GM12878 (cell line): ENCODE measurements at regions not wholly inside any gene's neighbourhood (a gene's known extent, or its start where the extent isn't known, plus 50 kb on each side); places are given as distances from the start of the nearest gene placed in this dataset.

Source experiments
- ATAC-seq: fragments of 200-7000 bp; cut with Tn5 transposase; 3 replicates; pipeline ENCODE4 v1.9.1; 2020; ENCODE audit warnings: mild to moderate bottlenecking, moderate library complexity
- BruUV-seq: library from RNA; stranded (reverse); fragments of 400-500 nt; replicated peaks from 2 replicates; lab custom pipeline; 2021; lab: Mats Ljungman, UMichigan
- CTCF ChIA-PET: fragments of 300-600 bp; sonication (Branson Sonifier 250); formaldehyde crosslinking; extraction: SDS; loops from one replicate; lab custom pipeline; 2021; ENCODE audit warnings: inconsistent platforms; lab: Yijun Ruan, JAX
- POLR2A ChIA-PET: fragments of 350-600 bp; formaldehyde crosslinking; extraction: SDS; loops from one replicate; lab custom pipeline; 2021; ENCODE audit warnings: inconsistent platforms; lab: Charles Lee
- RAD21 ChIA-PET: fragments of 300-600 bp; sonication (Branson Sonifier 250); formaldehyde crosslinking; loops from one replicate; lab custom pipeline; 2023; ENCODE audit warnings: antibody characterized with exemption; ENCODE audit not compliant: unreplicated experiment; lab: Charles Lee
- SMC1A ChIA-PET: fragments of 300-600 bp; sonication (Branson Sonifier 250); formaldehyde crosslinking; loops from one replicate; lab custom pipeline; 2023; ENCODE audit not compliant: unreplicated experiment, uncharacterized antibody; lab: Charles Lee
- DNase-seq: peaks from one replicate; pipeline ENCODE4 v3.0.0-alpha.2; 2011; ENCODE audit warnings: low read depth, low spot score
- FAIRE-seq: peaks from 3 replicates; lab custom pipeline; 2011; peaks lifted over from hg19 to GRCh38; lab: Jason Lieb, UNC
- H2AFZ ChIP-seq: 2 replicates; pipeline ENCODE4 v1.6.0; 2011; ENCODE audit warnings: low read depth, low read length, control low read depth; ENCODE audit not compliant: control insufficient read depth
- H3K27ac ChIP-seq: 2 replicates; pipeline ENCODE4 v1.5.1; 2011; ENCODE audit warnings: control low read depth; ENCODE audit not compliant: control insufficient read depth, insufficient read depth
- H3K27me3 ChIP-seq, 2 experiments: replicated peaks in 1 of 2; 2 replicates each; pipeline versions ENCODE4 v1.6.0 to v1.6.1; 2011; ENCODE audit warnings: low read length in 1 of 2; ENCODE audit not compliant: control insufficient read depth in 2 of 2, insufficient read depth in 2 of 2
- H3K36me3 ChIP-seq, 2 experiments: 2 replicates each; pipeline ENCODE4 v1.5.1; 2011; ENCODE audit warnings: low read length in 1 of 2; ENCODE audit not compliant: control insufficient read depth in 2 of 2, insufficient read depth in 2 of 2
- H3K4me1 ChIP-seq: 2 replicates; pipeline ENCODE4 v1.6.1; 2011; ENCODE audit warnings: mild to moderate bottlenecking, low read length, moderate library complexity, mixed read lengths; ENCODE audit not compliant: control insufficient read depth, insufficient read depth
- H3K4me2 ChIP-seq: 2 replicates; pipeline ENCODE4 v1.6.0; 2011; ENCODE audit warnings: control low read depth; ENCODE audit not compliant: control insufficient read depth, insufficient read depth
- H3K4me3 ChIP-seq: fragments of 200-600 bp; sonication (generic); 2 replicates; pipeline ENCODE4 v1.5.1; 2016
- H3K79me2 ChIP-seq: 2 replicates; pipeline ENCODE4 v1.6.0; 2011; ENCODE audit warnings: low read length; ENCODE audit not compliant: control insufficient read depth, insufficient read depth
- H3K9ac ChIP-seq: 2 replicates; pipeline ENCODE4 v1.8.0; 2011; ENCODE audit warnings: low read length, control low read depth, mixed read lengths; ENCODE audit not compliant: control insufficient read depth, insufficient read depth
- H3K9me3 ChIP-seq: replicated peaks from 3 replicates; pipeline ENCODE4 v1.5.1; 2011; ENCODE audit warnings: mild to moderate bottlenecking, low read length; ENCODE audit not compliant: control insufficient read depth, insufficient read depth
- H4K20me1 ChIP-seq: 2 replicates; pipeline ENCODE4 v1.6.0; 2011; ENCODE audit not compliant: control insufficient read depth, insufficient read depth
- ASH2L ChIP-seq: fragments of 300-600, 200-600 bp; sonication (generic); IDR thresholded peaks from 2 replicates; pipeline ENCODE4 v1.6.1; 2017; ENCODE audit warnings: low read depth, mild to moderate bottlenecking, borderline replicate concordance
- BCL3 ChIP-seq: IDR thresholded peaks from 2 replicates; pipeline ENCODE4 v1.6.1; 2011; ENCODE audit warnings: borderline replicate concordance, low read depth, mild to moderate bottlenecking, moderate library complexity, low read length; ENCODE audit not compliant: insufficient read depth, poor library complexity, severe bottlenecking
- CEBPB ChIP-seq, 2 experiments: fragments of 150-350 bp in 1 of 2; IDR thresholded peaks; 2 replicates each; pipeline ENCODE4 v1.6.1; 2012 to 2014; ENCODE audit warnings: low read depth in 2 of 2, low read length in 2 of 2, borderline replicate concordance in 1 of 2, inconsistent platforms in 1 of 2
- CEBPZ ChIP-seq: fragments of 150-350 bp; IDR thresholded peaks from 2 replicates; pipeline ENCODE4 v1.6.1; 2016; ENCODE audit warnings: low read depth, low read length
- CREM ChIP-seq: IDR thresholded peaks from 2 replicates; pipeline ENCODE4 v1.6.1; 2014; ENCODE audit warnings: antibody characterized with exemption, low read depth
- ETV6 ChIP-seq, 2 experiments: fragments of 450-650 bp in 1 of 2; IDR thresholded peaks in 1 of 2; conservative IDR thresholded peaks in 1 of 2; 2 replicates each; pipeline ENCODE4 v1.6.1; 2014; ENCODE audit warnings: antibody characterized with exemption in 1 of 2, borderline replicate concordance in 1 of 2, low read depth in 1 of 2, mild to moderate bottlenecking in 1 of 2, moderate library complexity in 1 of 2
- IRF5 ChIP-seq: fragments of 450-650 bp; IDR thresholded peaks from 2 replicates; pipeline ENCODE4 v1.6.1; 2017; ENCODE audit warnings: borderline replicate concordance
- JUNB ChIP-seq: IDR thresholded peaks from 2 replicates; pipeline ENCODE4 v1.6.1; 2016; ENCODE audit warnings: antibody characterized with exemption, mild to moderate bottlenecking
- NBN ChIP-seq: fragments of 450-650 bp; IDR thresholded peaks from 2 replicates; pipeline ENCODE4 v1.6.1; 2016
- NFIC ChIP-seq: IDR thresholded peaks from 2 replicates; pipeline ENCODE4 v1.6.1; 2012; ENCODE audit warnings: low read depth, mild to moderate bottlenecking, inconsistent platforms, low read length, moderate library complexity
- NFXL1 ChIP-seq: fragments of 450-650 bp; IDR thresholded peaks from 2 replicates; pipeline ENCODE4 v1.6.1; 2017; ENCODE audit warnings: antibody characterized with exemption, mild to moderate bottlenecking, borderline replicate concordance
- PBX3 ChIP-seq: IDR thresholded peaks from 2 replicates; pipeline ENCODE4 v1.6.1; 2011; ENCODE audit warnings: mild to moderate bottlenecking, low read depth, low read length, moderate library complexity; ENCODE audit not compliant: insufficient replicate concordance
- RFX5 ChIP-seq: IDR thresholded peaks from 2 replicates; pipeline ENCODE4 v1.6.1; 2011; ENCODE audit warnings: low read depth, low read length, improper control_type of control experiment
- RUNX3 ChIP-seq: IDR thresholded peaks from 2 replicates; pipeline ENCODE4 v1.6.1; 2012; ENCODE audit warnings: low read length, inconsistent platforms
- whole genome bisulfite sequencing: methylation state at CpG from one replicate; pipeline ENCODE4 v1.1.6; 2016; ENCODE audit warnings: low lambda C conversion rate; ENCODE audit not compliant: insufficient replicate concordance, insufficient coverage; ENCODE audit errors: missing lambda C conversion rate; 5-methylcytosine and 5-hydroxymethylcytosine counted together
- in situ Hi-C: fragments of 300-500 bp; cut with MboI; formaldehyde crosslinking; loops from 9 replicates; pipeline ENCODE4 v1.14.3; 2018; ENCODE audit warnings: mixed read lengths
- intact Hi-C: fragments of 100-400 bp; cut with micrococcal nuclease; formaldehyde crosslinking; loops from one replicate; pipeline ENCODE4 v1.14.2; 2022; ENCODE audit not compliant: unreplicated experiment

GRCh38 chr12:24089510-24089890 lies 140.0 kb upstream of the SOX5 start (continued):
- TF ChIP-seq CEBPB (IDR thresholded peaks at IDR 0.05; ENCODE audit: borderline replicate concordance in 1 of 2, low read depth in 2 of 2, low read length in 2 of 2) (no peak), RFX5 (no peak), CEBPZ (no peak)

GRCh38 chr12:24088751-24089509 lies 139.5 kb upstream of the SOX5 start:
- no peaks in the 10 kb centered on the region for H3K79me2 ChIP-seq
- DNase-seq (no peak), FAIRE-seq (no peak), ATAC-seq (no peak)
- no peaks in the 10 kb centered on the region for H3K9me3 ChIP-seq
- ChIA-PET CTCF (no interaction called here), RAD21 (no interaction called here), POLR2A (no interaction called here), SMC1A (interaction anchor here (0.7 kb wide), 2 partner anchors 485 to 880 kb away, joined by 3 read pairs; no protein-coding TSS in a partner anchor)
- intact Hi-C loops = no loop called here
- no TSS peak for BruUV-seq
- in situ Hi-C loops = no loop called here
- 22% methylated on average over 5 of the region's 5 CpGs for WGBS
- no peak overlapping the region for H2AFZ ChIP-seq
- H3K4me3 ChIP-seq = no peak overlapping the region
- no peak for TF ChIP-seq RUNX3
- TF ChIP-seq JUNB = no peak
- no peak for TF ChIP-seq CREM
- TF ChIP-seq PBX3 = no peak
- no peak for TF ChIP-seq ASH2L
- no peak for TF ChIP-seq BCL3
- TF ChIP-seq NFXL1 = no peak
- no peak for TF ChIP-seq IRF5
- no peak for TF ChIP-seq ETV6 (conservative IDR thresholded peaks at IDR 0.05 in 1 of 2, IDR thresholded peaks at IDR 0.05 in 1 of 2; ENCODE audit: borderline replicate concordance in 1 of 2, low read depth in 1 of 2)
- TF ChIP-seq NFIC = no peak
- TF ChIP-seq NBN = no peak
- H3K9ac ChIP-seq = no peak overlapping the region
- no peaks in the 10 kb centered on the region for H3K4me1 ChIP-seq
- H3K27me3 ChIP-seq = no peaks in the 10 kb centered on the region; a peak in 1 of 4 replicates
- no peaks in the 10 kb centered on the region for H4K20me1 ChIP-seq
- H3K36me3 ChIP-seq = no peaks in the 10 kb centered on the region
- H3K4me2 ChIP-seq = no peak overlapping the region
- H3K27ac ChIP-seq = no peak overlapping the region
